NCI-H146 treated with DMSO at 0.1 percent for 48 hours (cell line): ENCODE measurements at regions not wholly inside any gene's neighbourhood (a gene's known extent, or its start where the extent isn't known, plus 50 kb on each side); places are given as distances from the start of the nearest gene placed in this dataset.

ENCODE experiments used
- DNase-seq: peaks from one replicate; lab custom pipeline; 2025; ENCODE audit not compliant: unreplicated experiment; lab: John Stamatoyannopoulos, UW

GRCh38 chr1:103254691-103255090 lies 146.4 kb upstream of the COL11A1 start:
- no peak for DNase-seq

GRCh38 chr1:103250441-103250861 lies 142.1 kb upstream of the COL11A1 start:
- DNase-seq = no peak

- DNase-seq = no peak
Measured at GRCh38 chr1:103248417-103249102, 140.2 kb upstream of the COL11A1 start.

GRCh38 chr1:103247517-103247916 lies 139.2 kb upstream of the COL11A1 start:
- no peak for DNase-seq

- DNase-seq = no peak
Measured at GRCh38 chr1:103243481-103243880, 135.2 kb upstream of the COL11A1 start.

GRCh38 chr1:103239034-103239433 lies 130.7 kb upstream of the COL11A1 start:
- no peak for DNase-seq

GRCh38 chr1:103230061-103230460 lies 121.7 kb upstream of the COL11A1 start:
- no peak for DNase-seq

- DNase-seq = no peak
Measured at GRCh38 chr1:103220631-103221041, 112.3 kb upstream of the COL11A1 start.

GRCh38 chr1:103218821-103219220 lies 110.5 kb upstream of the COL11A1 start:
- DNase-seq = no peak

GRCh38 chr1:103218369-103218768 lies 110.0 kb upstream of the COL11A1 start:
- no peak for DNase-seq

- DNase-seq = no peak
Measured at GRCh38 chr1:103211073-103211472, 102.8 kb upstream of the COL11A1 start.

GRCh38 chr1:103208844-103209243 lies 100.5 kb upstream of the COL11A1 start:
- DNase-seq = no peak

GRCh38 chr1:103199001-103199400 lies 90.7 kb upstream of the COL11A1 start:
- no peak for DNase-seq

- no peak for DNase-seq
Measured at GRCh38 chr1:103198076-103198475, 89.8 kb upstream of the COL11A1 start.

GRCh38 chr1:103197216-103197615 lies 88.9 kb upstream of the COL11A1 start:
- DNase-seq = no peak

- DNase-seq = no peak
Measured at GRCh38 chr1:103194984-103195383, 86.7 kb upstream of the COL11A1 start.

- no peak for DNase-seq
Measured at GRCh38 chr1:103194060-103194459, 85.7 kb upstream of the COL11A1 start.

GRCh38 chr1:103191327-103191726 lies 83.0 kb upstream of the COL11A1 start:
- DNase-seq = no peak

- no peak for DNase-seq
Measured at GRCh38 chr1:103190766-103191165, 82.4 kb upstream of the COL11A1 start.

GRCh38 chr1:103187673-103188072 lies 79.4 kb upstream of the COL11A1 start:
- DNase-seq = no peak

GRCh38 chr1:103180660-103181059 lies 72.3 kb upstream of the COL11A1 start:
- DNase-seq = no peak

GRCh38 chr1:103177108-103177775 lies 68.9 kb upstream of the COL11A1 start:
- no peak for DNase-seq
